ENCODE measurements at regions not wholly inside any gene's neighbourhood (a gene's known extent, or its start where the extent isn't known, plus 50 kb on each side); places are given as distances from the start of the nearest gene placed in this dataset.
"Not testable (repeated sequence)": the region's sequence is repeated elsewhere in the genome, so short reads cannot be mapped to it uniquely, and the experiment has no call there.

DNA sequence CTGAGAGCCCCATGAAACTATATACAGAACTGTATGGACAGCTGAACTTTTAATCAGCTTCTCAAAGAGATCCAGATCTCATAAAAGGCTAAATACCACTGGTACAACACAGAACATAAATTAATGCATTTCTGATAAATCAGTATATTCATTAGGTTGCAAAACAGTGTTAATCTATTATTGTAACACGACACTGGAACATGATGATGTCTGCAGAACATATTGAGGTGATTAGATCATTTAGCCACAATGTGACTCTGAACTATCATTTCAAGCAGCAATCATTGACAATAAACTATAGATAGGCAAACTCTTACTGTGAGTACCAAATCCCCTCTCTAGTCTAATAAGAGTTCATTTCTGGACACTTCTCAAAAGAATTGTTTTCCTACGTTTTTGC is 50.3 kb downstream of the GASK1B start:
- 76% methylated on average over 2 of the region's 2 CpGs for WGBS (ENCODE audit: insufficient coverage, low lambda C conversion rate)
- no peak overlapping the region for H3K4me3 ChIP-seq (ENCODE audit: low read length)
- no peaks in the 10 kb centered on the region for H3K9me3 ChIP-seq (ENCODE audit: control insufficient read depth, low read depth, low read length)
- peaks cover 4% of the 10 kb centered on the region for H3K36me3 ChIP-seq (ENCODE audit: control insufficient read depth, insufficient read depth, low read length)
- no peaks in the 10 kb centered on the region for H3K27me3 ChIP-seq (ENCODE audit: control insufficient read depth, insufficient read depth, low read length)
- H3K27ac ChIP-seq (ENCODE audit: low read length) = no peak overlapping the region
- DNase-seq = no peak
- no peaks in the 10 kb centered on the region for H3K4me1 ChIP-seq (ENCODE audit: control insufficient read depth, insufficient read depth, low read length)

DNA sequence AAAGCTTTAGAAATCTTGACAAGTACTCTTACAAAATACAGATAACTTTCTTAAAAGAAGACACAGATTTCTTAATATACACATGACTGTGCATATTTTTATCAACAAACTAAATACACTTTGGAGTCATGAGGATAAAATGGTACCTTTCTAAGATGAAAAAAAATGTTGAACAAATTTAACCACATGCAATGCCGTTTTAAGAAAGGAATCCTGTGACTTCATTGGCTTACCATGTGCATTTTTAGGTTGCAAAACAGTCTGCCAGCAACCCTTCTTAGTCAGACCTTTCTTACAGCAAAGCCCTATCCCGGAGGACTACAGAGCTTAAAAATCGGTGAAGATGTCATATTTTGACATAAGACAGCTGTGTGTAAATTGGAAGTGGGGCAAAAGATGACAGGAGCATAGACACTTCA is 51.7 kb downstream of the GASK1B start:
- peak in 1 of 2 donors; percentile 38 for DNase-seq
- Histone ChIP-seq H3K36me3 (ENCODE audit: control insufficient read depth, insufficient read depth, low read length) (no peaks in the 10 kb centered on the region), H3K4me3 (ENCODE audit: low read length) (no peak overlapping the region), H3K4me1 (ENCODE audit: control insufficient read depth, insufficient read depth, low read length) (no peaks in the 10 kb centered on the region), H3K27ac (ENCODE audit: low read length) (no peak overlapping the region), H3K9me3 (ENCODE audit: control insufficient read depth, low read depth, low read length) (no peaks in the 10 kb centered on the region), H3K27me3 (ENCODE audit: control insufficient read depth, insufficient read depth, low read length) (no peaks in the 10 kb centered on the region)
- no CpG with 5 or more reads among the region's 3 CpGs for WGBS (ENCODE audit: insufficient coverage, low lambda C conversion rate)

DNA sequence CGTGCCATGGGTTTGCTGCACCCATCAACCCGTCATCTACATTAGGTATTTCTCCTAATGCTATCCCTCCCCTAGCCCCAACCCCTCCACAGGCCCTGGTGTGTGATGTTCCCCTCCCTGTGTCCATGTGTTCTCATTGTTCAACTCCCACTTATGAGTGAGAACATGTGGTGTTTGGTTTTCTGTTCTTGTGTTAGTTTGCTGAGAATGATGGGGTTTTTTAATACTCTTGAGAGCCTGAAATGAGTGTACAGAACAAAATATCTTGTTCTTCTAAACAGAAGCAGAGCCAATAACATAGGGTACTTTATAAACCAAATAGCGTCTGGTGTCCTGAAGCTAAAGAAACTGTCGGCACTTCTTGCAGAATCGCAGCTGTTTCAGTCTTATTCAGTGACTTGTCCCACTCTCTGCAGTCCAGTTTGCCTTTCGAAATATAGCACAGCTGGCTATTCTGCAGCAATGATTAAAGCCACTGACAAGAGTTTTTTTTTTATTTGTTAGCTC is 52.1 kb downstream of the GASK1B start:
- not testable (repeated sequence) for H3K4me1 ChIP-seq (ENCODE audit: control insufficient read depth, insufficient read depth, low read length); H3K36me3 ChIP-seq (ENCODE audit: control insufficient read depth, insufficient read depth, low read length); H3K4me3 ChIP-seq (ENCODE audit: low read length); H3K27ac ChIP-seq (ENCODE audit: low read length); H3K27me3 ChIP-seq (ENCODE audit: control insufficient read depth, insufficient read depth, low read length); H3K9me3 ChIP-seq (ENCODE audit: control insufficient read depth, low read depth, low read length)
- peak; percentile 31 to 39 for DNase-seq
- 71% methylated on average over 1 of the region's 6 CpGs for WGBS (ENCODE audit: insufficient coverage, low lambda C conversion rate)

DNA sequence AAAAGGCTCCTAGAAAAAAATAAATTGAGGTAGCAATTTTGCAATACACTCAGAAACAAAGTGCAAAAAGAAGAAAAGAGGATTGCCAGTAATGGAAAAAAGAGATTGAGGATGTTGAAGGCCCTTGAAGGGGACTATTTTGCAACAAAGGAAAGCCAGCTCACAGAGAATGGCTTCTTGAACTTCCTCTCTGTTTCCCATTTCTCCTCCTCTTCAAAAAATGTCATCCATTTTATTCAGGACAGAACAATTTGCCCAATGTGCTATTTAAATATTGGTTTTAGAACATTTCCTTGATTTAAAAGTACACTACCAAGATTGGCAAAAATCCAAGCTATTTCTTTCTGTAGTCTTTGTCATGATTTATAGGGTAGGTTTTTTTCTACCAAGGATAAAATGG is 60.2 kb downstream of the GASK1B start:
- no peaks in the 10 kb centered on the region for H3K27me3 ChIP-seq (ENCODE audit: control insufficient read depth, insufficient read depth, low read length)
- no peaks in the 10 kb centered on the region for H3K36me3 ChIP-seq (ENCODE audit: control insufficient read depth, insufficient read depth, low read length)
- H3K4me1 ChIP-seq (ENCODE audit: control insufficient read depth, insufficient read depth, low read length) = no peaks in the 10 kb centered on the region
- no peaks in the 10 kb centered on the region for H3K9me3 ChIP-seq (ENCODE audit: control insufficient read depth, low read depth, low read length)
- DNase-seq = no peak
- no peak overlapping the region for H3K27ac ChIP-seq (ENCODE audit: low read length)
- no peak overlapping the region for H3K4me3 ChIP-seq (ENCODE audit: low read length)

DNA sequence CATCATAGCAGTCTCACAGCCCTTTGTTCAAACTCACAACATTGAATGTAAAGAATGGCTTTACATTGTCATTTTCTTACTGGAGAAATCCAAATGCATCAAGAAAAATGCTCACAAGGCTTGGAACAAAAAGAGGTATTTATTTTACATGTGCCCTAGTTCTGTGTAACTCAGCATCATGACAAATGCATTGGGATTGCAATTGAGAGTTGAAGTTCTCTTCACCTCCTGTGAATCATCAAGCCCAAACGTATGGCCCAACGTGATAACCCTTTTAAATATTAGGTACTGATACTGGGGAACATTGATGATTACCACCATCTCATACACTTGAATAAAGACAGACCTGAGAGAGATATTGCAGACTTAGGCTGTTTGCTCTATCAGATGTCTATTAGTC is 61.6 kb downstream of the GASK1B start:
- no peak overlapping the region for H3K27ac ChIP-seq (ENCODE audit: low read length)
- no peak for DNase-seq
- WGBS (ENCODE audit: insufficient coverage, low lambda C conversion rate) = no CpG with 5 or more reads among the region's 2 CpGs

DNA sequence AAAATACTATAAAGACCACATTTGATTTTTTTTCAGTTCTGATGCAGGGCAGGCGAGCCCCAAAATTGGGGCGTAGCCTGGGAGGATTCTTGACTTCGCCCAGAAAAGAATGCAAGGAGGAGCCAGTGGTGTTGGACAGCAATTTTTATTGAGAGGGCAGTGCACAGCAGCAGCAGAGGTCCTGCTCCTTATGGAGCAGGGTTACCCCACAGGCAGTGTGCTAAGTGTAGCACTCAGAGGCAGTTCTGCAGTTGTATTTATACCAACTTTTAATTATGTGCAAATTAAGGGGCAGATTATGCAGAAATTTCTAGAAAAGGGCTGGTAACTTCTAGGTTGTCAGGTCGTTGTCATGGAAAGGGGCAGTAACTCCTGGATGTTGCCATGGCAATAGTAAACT is 69.9 kb downstream of the GASK1B start:
- no peak overlapping the region for H3K4me3 ChIP-seq (ENCODE audit: low read length)
- no peaks in the 10 kb centered on the region for H3K27me3 ChIP-seq (ENCODE audit: control insufficient read depth, insufficient read depth, low read length)
- no peaks in the 10 kb centered on the region for H3K9me3 ChIP-seq (ENCODE audit: control insufficient read depth, low read depth, low read length)
- H3K36me3 ChIP-seq (ENCODE audit: control insufficient read depth, insufficient read depth, low read length) = no peaks in the 10 kb centered on the region
- H3K4me1 ChIP-seq (ENCODE audit: control insufficient read depth, insufficient read depth, low read length) = no peaks in the 10 kb centered on the region
- DNase-seq = no peak
- WGBS (ENCODE audit: insufficient coverage, low lambda C conversion rate) = 82% methylated on average over 2 of the region's 4 CpGs
- no peak overlapping the region for H3K27ac ChIP-seq (ENCODE audit: low read length)

More for the DNA sequence above, 61.6 kb downstream of the GASK1B start:
- no peaks in the 10 kb centered on the region for H3K27me3 ChIP-seq (ENCODE audit: control insufficient read depth, insufficient read depth, low read length)
- H3K4me3 ChIP-seq (ENCODE audit: low read length) = no peak overlapping the region
- H3K36me3 ChIP-seq (ENCODE audit: control insufficient read depth, insufficient read depth, low read length) = no peaks in the 10 kb centered on the region
- no peaks in the 10 kb centered on the region for H3K9me3 ChIP-seq (ENCODE audit: control insufficient read depth, low read depth, low read length)
- no peaks in the 10 kb centered on the region for H3K4me1 ChIP-seq (ENCODE audit: control insufficient read depth, insufficient read depth, low read length)

DNA sequence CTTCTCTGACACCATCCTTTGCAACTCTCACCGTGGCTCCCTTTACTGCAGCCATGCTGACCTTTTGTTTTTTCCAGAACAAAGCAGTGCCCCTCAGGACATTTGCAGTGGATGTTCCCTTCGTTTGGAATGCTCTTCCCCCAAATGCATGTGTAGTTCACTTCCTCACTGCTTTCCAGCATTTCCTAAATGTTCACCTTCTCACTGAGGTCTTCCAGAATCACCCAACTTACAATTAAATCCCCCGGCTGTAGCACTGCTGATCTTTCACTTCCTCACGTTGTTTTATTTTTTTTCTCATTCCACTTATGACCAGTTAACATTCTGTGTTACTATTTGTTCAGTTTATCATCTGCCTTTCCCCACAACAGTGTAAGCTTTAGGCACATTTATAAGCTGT is 73.1 kb downstream of the GASK1B start:
- DNase-seq = no peak
- no peaks in the 10 kb centered on the region for H3K36me3 ChIP-seq (ENCODE audit: control insufficient read depth, insufficient read depth, low read length)
- 56% methylated on average over 2 of the region's 4 CpGs for WGBS (ENCODE audit: insufficient coverage, low lambda C conversion rate)
- no peaks in the 10 kb centered on the region for H3K9me3 ChIP-seq (ENCODE audit: control insufficient read depth, low read depth, low read length)
- no peaks in the 10 kb centered on the region for H3K4me1 ChIP-seq (ENCODE audit: control insufficient read depth, insufficient read depth, low read length)
- no peak overlapping the region for H3K27ac ChIP-seq (ENCODE audit: low read length)
- no peak overlapping the region for H3K4me3 ChIP-seq (ENCODE audit: low read length)
- no peaks in the 10 kb centered on the region for H3K27me3 ChIP-seq (ENCODE audit: control insufficient read depth, insufficient read depth, low read length)

DNA sequence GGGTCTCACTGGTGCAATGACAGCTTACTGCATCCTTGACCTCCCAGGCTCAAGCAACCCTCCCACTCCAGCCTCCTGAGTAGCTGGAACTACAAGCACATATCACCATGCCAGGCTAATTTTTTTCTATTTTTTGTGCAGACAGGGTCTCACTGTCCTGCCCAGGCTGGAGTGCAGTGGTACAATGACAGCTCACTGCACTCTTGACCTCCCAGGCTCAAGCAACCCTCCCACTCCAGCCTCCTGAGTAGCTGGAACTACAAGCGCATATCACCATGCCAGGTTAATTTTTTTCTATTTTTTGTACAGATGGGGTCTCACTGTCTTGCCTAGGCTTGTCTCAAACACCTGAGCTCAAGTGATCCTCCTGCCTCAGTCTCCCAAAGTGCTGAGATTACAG is 74.0 kb downstream of the GASK1B start:
- no peak for DNase-seq
- Histone ChIP-seq H3K36me3 (ENCODE audit: control insufficient read depth, insufficient read depth, low read length) (no peaks in the 10 kb centered on the region), H3K27me3 (ENCODE audit: control insufficient read depth, insufficient read depth, low read length) (no peaks in the 10 kb centered on the region), H3K9me3 (ENCODE audit: control insufficient read depth, low read depth, low read length) (no peaks in the 10 kb centered on the region), H3K4me1 (ENCODE audit: control insufficient read depth, insufficient read depth, low read length) (no peaks in the 10 kb centered on the region), H3K27ac (ENCODE audit: low read length) (no peak overlapping the region), H3K4me3 (ENCODE audit: low read length) (no peak overlapping the region)
- WGBS (ENCODE audit: insufficient coverage, low lambda C conversion rate) = no CpG with 5 or more reads among the region's 1 CpG

DNA sequence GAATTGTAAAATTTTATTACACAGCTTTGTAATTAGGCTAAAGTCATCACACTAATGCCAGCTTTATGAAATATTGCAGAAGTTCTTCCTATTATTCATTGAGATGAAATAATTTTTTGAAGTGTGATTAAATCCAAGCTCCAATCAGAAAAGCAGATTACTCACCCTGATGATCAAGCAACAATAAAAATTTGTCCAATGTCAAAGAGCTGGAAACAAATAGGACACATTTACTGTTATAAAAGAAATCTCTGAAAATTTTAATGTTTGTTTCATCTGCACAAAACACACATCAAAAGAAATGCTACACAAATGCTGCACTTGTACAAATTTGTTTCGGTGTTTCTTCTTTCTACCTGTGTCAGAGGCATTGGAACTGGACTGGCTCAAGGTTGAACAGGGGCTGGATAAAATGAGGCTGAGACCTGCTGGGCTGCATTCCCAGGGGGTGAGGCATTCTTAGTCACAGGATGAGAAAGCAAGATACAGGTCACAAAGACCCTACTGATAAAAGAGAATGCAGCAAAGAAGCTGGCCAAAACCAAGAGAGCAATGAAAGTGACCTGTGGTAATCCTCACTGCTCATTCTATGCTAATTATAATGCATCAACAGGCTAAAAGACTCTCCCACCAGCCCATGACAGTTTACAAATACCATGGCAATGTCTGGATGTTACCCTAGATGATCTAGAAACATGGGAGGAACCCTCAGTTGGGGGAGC is 78.3 kb downstream of the GASK1B start:
- peak in 1 of 2 donors; percentile 16 for DNase-seq
- no CpG with 5 or more reads among the region's 1 CpG for WGBS (ENCODE audit: insufficient coverage, low lambda C conversion rate)
- H3K4me1 ChIP-seq (ENCODE audit: control insufficient read depth, insufficient read depth, low read length) = no peaks in the 10 kb centered on the region
- no peaks in the 10 kb centered on the region for H3K9me3 ChIP-seq (ENCODE audit: control insufficient read depth, low read depth, low read length)
- H3K4me3 ChIP-seq (ENCODE audit: low read length) = no peak overlapping the region
- H3K36me3 ChIP-seq (ENCODE audit: control insufficient read depth, insufficient read depth, low read length) = no peaks in the 10 kb centered on the region
- H3K27me3 ChIP-seq (ENCODE audit: control insufficient read depth, insufficient read depth, low read length) = no peaks in the 10 kb centered on the region
- no peak overlapping the region for H3K27ac ChIP-seq (ENCODE audit: low read length)

DNA sequence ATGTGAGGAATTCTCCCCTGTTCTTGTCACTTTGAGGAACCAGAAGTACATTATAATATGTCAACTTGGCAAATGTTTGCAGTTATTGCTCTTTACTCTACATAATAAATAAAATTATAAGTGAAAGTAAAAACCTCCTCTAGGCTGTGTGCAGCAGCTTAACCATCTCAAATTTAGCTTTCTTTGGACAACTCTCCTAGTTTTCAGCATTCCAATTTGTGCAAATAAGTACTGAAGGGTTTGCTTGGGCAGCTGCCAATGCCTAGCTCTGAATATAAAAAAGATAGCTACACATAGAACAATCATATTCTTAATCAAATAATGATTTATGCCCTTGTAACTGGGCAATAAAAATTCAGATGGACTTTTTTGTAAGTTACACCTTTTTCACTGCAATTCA is 82.5 kb downstream of the GASK1B start:
- H3K36me3 ChIP-seq (ENCODE audit: control insufficient read depth, insufficient read depth, low read length) = no peaks in the 10 kb centered on the region
- H3K9me3 ChIP-seq (ENCODE audit: control insufficient read depth, low read depth, low read length) = no peaks in the 10 kb centered on the region

DNA sequence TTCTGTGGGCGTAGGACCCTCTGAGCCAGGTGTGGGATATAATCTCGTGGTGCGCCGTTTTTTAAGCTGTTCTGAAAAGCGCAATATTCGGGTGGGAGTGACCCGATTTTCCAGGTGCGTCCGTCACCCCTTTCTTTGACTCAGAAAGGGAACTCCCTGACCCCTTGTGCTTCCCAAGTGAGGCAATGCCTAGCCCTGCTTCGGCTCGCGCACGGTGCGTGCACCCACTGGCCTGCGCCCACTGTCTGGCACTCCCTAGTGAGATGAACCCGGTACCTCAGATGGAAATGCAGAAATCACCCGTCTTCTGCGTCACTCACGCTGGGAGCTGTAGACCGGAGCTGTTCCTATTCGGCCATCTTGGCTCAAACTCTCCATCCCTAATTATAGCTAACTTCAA is 82.9 kb downstream of the GASK1B start:
- H3K4me3 ChIP-seq (ENCODE audit: low read length); H3K27ac ChIP-seq (ENCODE audit: low read length); H3K9me3 ChIP-seq (ENCODE audit: control insufficient read depth, low read depth, low read length); DNase-seq; H3K27me3 ChIP-seq (ENCODE audit: control insufficient read depth, insufficient read depth, low read length); H3K36me3 ChIP-seq (ENCODE audit: control insufficient read depth, insufficient read depth, low read length); H3K4me1 ChIP-seq (ENCODE audit: control insufficient read depth, insufficient read depth, low read length): not testable (repeated sequence)
- no CpG with 5 or more reads among the region's 21 CpGs for WGBS (ENCODE audit: insufficient coverage, low lambda C conversion rate)

More for the DNA sequence above, 82.5 kb downstream of the GASK1B start:
- Histone ChIP-seq H3K27ac (ENCODE audit: low read length) (no peak overlapping the region), H3K27me3 (ENCODE audit: control insufficient read depth, insufficient read depth, low read length) (no peaks in the 10 kb centered on the region), H3K4me1 (ENCODE audit: control insufficient read depth, insufficient read depth, low read length) (no peaks in the 10 kb centered on the region), H3K4me3 (ENCODE audit: low read length) (no peak overlapping the region)
- DNase-seq = no peak

Measured in large intestine (tissue), 3 donors.